Fibroblast of skin of left quadriceps (primary cell): ENCODE measurements at regions not wholly inside any gene's neighbourhood (a gene's known extent, or its start where the extent isn't known, plus 50 kb on each side); places are given as distances from the start of the nearest gene placed in this dataset.

Experiments
- DNase-seq, 2 experiments: peaks; one replicate each; pipeline ENCODE4 v3.0.0-alpha.2; 2013; ENCODE audit warnings: low read depth in 2 of 2

DNA sequence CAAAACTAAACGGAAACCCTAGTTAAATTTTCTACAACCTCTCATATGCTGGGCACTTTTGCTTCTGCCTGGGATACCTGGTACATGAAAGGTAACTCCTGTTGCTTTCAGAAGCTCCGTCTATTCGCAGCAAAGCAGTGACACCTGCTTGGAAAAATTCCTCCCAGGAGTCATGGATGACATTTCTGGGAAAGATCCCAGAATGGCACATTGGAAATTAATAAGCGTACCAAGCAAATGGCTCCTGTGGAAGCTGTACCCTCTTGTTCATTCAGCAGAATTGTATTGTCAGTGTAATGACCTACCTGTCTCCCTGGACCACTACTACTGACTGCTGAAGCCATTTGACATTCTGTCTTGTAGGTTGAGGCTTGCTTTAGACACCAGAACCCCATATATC lies 349.7 kb upstream of the NOCT start:
- DNase-seq, result no peak

DNA sequence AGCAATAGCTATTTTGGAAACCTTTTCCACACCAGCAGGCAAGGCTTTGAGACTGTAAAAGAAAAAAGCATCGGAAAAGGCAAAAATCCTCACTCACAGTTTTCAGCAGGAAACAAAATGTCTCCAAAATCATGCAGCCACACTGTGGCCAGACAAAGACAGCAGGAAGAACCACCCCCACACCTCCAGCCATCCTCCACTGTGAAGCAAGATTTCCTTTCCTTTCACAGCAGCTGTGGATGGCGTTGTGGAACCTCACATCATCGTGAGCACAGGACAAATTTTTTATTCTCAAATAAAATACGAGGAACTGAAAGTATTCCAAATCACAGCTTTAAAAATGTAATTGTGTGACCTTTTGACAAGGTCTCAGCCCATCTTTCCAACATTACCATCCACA lies 351.7 kb upstream of the NOCT start:
- DNase-seq, result no peak

- no peak for DNase-seq
These were observed 355.7 kb upstream of the NOCT start for GRCh38 chr4:138659812-138660316.

GRCh38 chr4:138659037-138659811 lies 356.4 kb upstream of the NOCT start:
- DNase-seq, result no peak

- no peak for DNase-seq
These were observed 357.1 kb upstream of the NOCT start for GRCh38 chr4:138658518-138658917.

- DNase-seq, result no peak
These were observed 358.6 kb upstream of the NOCT start for GRCh38 chr4:138656990-138657389.

GRCh38 chr4:138655985-138656384 lies 359.6 kb upstream of the NOCT start:
- DNase-seq, result no peak

- DNase-seq, result no peak
These were observed 360.3 kb upstream of the NOCT start for GRCh38 chr4:138655286-138655685.

DNA sequence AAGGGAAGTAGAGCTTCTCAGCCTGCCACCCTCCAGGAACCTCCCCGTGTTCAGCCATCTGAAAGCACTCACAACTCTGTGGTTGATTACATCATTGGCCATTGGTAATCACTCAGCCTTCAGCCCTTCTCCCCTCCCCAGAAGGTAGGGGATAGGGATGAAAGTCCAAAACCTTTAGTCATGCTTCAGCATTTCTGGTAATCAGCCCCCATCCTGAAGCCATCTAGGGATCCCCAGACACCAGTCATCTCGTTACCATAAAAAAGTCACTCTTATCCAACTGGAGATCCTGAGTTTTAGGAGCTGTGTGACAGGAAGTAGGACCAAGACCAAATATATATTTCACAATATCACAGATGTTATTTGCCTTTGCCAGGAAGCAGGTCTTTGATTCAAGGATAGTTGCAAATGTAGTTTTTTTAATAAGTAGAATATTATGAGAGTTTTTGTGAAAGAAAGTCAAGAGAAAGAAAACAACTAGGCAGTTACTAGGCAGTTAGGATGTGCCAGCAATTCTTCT lies 364.6 kb upstream of the NOCT start:
- DNase-seq, result peak; percentile 95

DNA sequence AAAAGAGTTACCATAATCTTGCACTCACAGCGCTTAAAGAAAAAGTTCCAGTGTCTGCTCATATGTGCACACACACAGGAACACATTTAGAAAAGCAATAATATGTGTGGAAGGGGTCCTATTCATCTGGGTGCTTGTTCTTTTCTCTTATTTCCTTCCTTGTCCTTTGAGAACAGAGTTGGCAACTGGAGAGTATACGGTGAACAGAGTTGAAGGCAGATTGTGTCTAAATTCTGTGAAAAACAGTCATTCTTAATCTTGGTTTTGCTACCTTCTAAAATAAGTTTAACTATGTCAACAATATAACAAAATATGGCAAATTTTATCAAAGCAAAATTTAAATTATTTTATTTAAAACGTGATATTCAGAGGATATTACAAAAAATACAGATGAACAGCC lies 365.1 kb upstream of the NOCT start:
- DNase-seq, result no peak

GRCh38 chr4:138647433-138647832 lies 368.1 kb upstream of the NOCT start:
- no peak for DNase-seq

DNA sequence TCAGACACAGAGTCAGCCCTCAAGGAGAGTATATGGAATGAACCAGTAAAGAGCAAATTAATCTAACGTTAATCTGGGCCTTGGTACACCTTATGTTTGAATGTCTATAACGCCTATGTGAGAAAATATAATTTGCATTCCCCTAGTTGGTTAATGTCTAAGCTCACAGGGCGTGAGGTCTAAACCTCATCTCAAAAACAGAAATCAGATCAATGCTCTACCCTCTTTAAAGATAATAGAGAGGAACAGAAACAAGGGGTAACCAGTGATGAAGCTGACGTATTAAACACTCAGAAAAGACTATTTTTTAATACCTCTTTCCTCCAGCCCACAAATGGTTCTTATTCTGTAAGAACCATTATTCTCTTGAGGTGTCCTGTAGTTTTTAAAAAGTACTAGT lies 369.2 kb upstream of the NOCT start:
- DNase-seq, result no peak

DNA sequence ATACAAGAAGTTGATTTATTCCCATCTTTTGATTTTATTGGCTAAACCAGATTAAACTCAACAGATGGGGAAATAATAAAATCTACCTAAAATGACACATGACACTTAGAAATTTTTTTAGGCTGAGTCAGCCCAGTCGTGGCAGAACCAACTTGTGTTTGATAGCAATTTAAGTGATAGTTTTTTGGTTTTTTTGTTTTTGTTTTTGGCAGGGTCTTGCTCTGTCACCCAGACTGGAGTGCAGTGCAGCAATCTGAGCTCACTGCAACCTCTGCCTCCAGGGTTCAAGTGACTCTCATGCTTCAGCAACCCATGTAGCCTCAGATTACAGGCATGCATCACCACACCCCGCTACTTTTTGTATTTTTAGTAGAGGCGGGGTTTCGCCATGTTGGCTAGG lies 370.3 kb upstream of the NOCT start:
- DNase-seq, result no peak

GRCh38 chr4:138644322-138644721 lies 371.3 kb upstream of the NOCT start:
- no peak for DNase-seq

- peak in 1 of 2 experiments; percentile 29 for DNase-seq
These were observed 371.8 kb upstream of the NOCT start for GRCh38 chr4:138643827-138644226.

GRCh38 chr4:138639018-138639741 lies 376.4 kb upstream of the NOCT start:
- no peak for DNase-seq

GRCh38 chr4:138636781-138637180 lies 378.8 kb upstream of the NOCT start:
- no peak for DNase-seq

DNA sequence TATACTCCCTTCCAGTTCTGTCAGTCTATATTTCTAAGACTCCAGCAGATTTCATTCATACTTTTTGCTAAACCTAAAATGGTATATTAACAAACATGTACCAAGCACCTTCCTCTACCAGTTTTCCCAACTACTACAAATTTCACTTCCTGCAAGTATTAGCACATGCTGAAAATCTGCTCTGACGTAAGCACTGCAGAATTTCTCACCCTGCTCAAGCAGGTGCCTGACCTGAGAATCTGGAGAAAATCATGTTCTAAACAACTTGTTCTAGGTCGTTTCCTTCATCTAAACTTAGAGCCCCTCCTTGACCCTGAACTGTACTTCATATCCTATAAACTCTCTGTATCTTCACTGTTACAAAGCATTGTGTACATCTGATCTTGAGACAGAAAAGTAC lies 380.7 kb upstream of the NOCT start:
- DNase-seq, result no peak

DNA sequence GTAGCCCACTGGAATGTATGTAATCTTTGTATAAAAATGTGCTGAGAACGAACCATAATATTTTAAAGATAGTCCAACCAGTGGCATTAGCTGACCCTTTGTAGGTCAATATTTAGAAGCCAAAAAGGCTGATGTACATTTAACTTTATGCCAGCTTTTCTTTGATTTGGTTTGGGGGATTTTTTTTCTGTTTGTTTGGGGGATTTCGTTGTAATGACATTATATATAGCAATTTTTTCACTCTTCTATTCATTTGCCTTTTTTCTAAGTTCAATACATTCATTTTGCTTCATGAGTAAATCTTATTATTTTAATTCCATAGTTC lies 382.0 kb upstream of the NOCT start:
- DNase-seq, result no peak

GRCh38 chr4:138632856-138633579 lies 382.6 kb upstream of the NOCT start:
- no peak for DNase-seq

GRCh38 chr4:138630666-138631065 lies 384.9 kb upstream of the NOCT start:
- DNase-seq, result no peak

GRCh38 chr4:138629669-138630068 lies 385.9 kb upstream of the NOCT start:
- DNase-seq, result no peak
